B cell (primary cell): ENCODE measurements at regions not wholly inside any gene's neighbourhood (a gene's known extent, or its start where the extent isn't known, plus 50 kb on each side); places are given as distances from the start of the nearest gene placed in this dataset.

Experiments used
- ATAC-seq: fragments of 200-7000 bp; cut with Tn5 transposase; one replicate; pipeline ENCODE4 v1.10.0; 2021; ENCODE audit warnings: low read depth, mild to moderate bottlenecking, moderate number of reproducible peaks, moderate library complexity
- CTCF ChIA-PET: fragments of 350-600 bp; sonication (Branson Sonifier 250); formaldehyde crosslinking; loops from one replicate; lab custom pipeline; 2021; ENCODE audit warnings: antibody characterized with exemption, inconsistent platforms; lab: Charles Lee
- POLR2A ChIA-PET: fragments of 350-600 bp; sonication (Branson Sonifier 250); formaldehyde crosslinking; loops from one replicate; lab custom pipeline; 2021; ENCODE audit warnings: antibody characterized with exemption; lab: Charles Lee
- DNase-seq: peaks from one replicate; pipeline ENCODE4 v3.0.0; 2013
- H2AFZ ChIP-seq: 2 replicates; pipeline ENCODE4 v1.6.1; 2012; ENCODE audit warnings: mild to moderate bottlenecking, low read depth, low read length; ENCODE audit not compliant: insufficient read depth, poor library complexity, severe bottlenecking
- H3K27ac ChIP-seq, 2 donors: 1 replicate in 1 of 2; 2 replicates in 1 of 2; pipeline ENCODE4 v1.5.1; 2012 to 2013; ENCODE audit warnings: low read length in 2 of 2, mild to moderate bottlenecking in 2 of 2, moderate library complexity in 1 of 2
- H3K27me3 ChIP-seq, 4 experiments: fragments of 200-600 bp in 1 of 4; sonication (generic) in 1 of 4; replicated peaks in 1 of 4; 1 replicate in 2 of 4; 2 replicates in 2 of 4; pipeline versions ENCODE4 v1.6.1 to v1.7.0; 2013 to 2016; ENCODE audit warnings: low read length in 3 of 4, mild to moderate bottlenecking in 2 of 4, mixed read lengths in 1 of 4, moderate library complexity in 1 of 4; ENCODE audit not compliant: insufficient read depth in 4 of 4, control insufficient read depth in 3 of 4; ENCODE audit errors: control extremely low read depth in 1 of 4
- H3K36me3 ChIP-seq, 2 experiments: replicated peaks in 1 of 2; 1 replicate in 1 of 2; 2 replicates in 1 of 2; pipeline versions ENCODE4 v1.6.1 to v1.7.1; 2013; ENCODE audit warnings: low read length in 1 of 2; ENCODE audit not compliant: insufficient read depth in 2 of 2, control insufficient read depth in 1 of 2; ENCODE audit errors: control extremely low read depth in 1 of 2, extremely low read depth in 1 of 2
- H3K4me1 ChIP-seq, 2 donors: fragments of 200-600 bp in 1 of 2; sonication (generic) in 1 of 2; 1 replicate in 1 of 2; 2 replicates in 1 of 2; pipeline versions ENCODE4 v1.5.1 to v1.6.1; 2013 to 2017; ENCODE audit warnings: low read length in 2 of 2; ENCODE audit not compliant: control insufficient read depth in 2 of 2, insufficient read depth in 2 of 2
- H3K4me2 ChIP-seq: replicated peaks from 2 replicates; pipeline ENCODE3; 2012; ENCODE audit warnings: mild to moderate bottlenecking, low read depth, low read length; ENCODE audit not compliant: poor library complexity, severe bottlenecking
- H3K4me3 ChIP-seq, 5 experiments: fragments of 200-600 bp in 1 of 5; sonication (generic) in 1 of 5; 1 replicate in 3 of 5; 2 replicates in 2 of 5; pipeline versions ENCODE4 v1.5.1 to v1.7.0; 2011 to 2016; ENCODE audit warnings: low read length in 4 of 5, mild to moderate bottlenecking in 4 of 5, low read depth in 2 of 5, control low read depth in 1 of 5, moderate library complexity in 1 of 5; ENCODE audit not compliant: insufficient read depth in 1 of 5; ENCODE audit errors: control extremely low read depth in 1 of 5, extremely low read depth in 1 of 5
- H3K79me2 ChIP-seq: fragments of 200-600 bp; sonication (generic); one replicate; pipeline ENCODE4 v1.6.0; 2016; ENCODE audit warnings: low read length; ENCODE audit not compliant: control insufficient read depth, insufficient read depth
- H3K9ac ChIP-seq: fragments of 200-600 bp; sonication (generic); 2 replicates; pipeline ENCODE4 v1.6.1; 2017; ENCODE audit warnings: mild to moderate bottlenecking, low read length, moderate library complexity
- H3K9me3 ChIP-seq, 3 donors: one replicate each; pipeline versions ENCODE4 v1.6.1 to v1.7.1; 2013; ENCODE audit warnings: low read length in 2 of 3; ENCODE audit not compliant: control insufficient read depth in 2 of 3, insufficient read depth in 1 of 3; ENCODE audit errors: control extremely low read depth in 1 of 3
- H4K20me1 ChIP-seq: 2 replicates; pipeline ENCODE4 v1.6.0; 2012; ENCODE audit warnings: mild to moderate bottlenecking, low read length; ENCODE audit not compliant: insufficient read depth, control insufficient read depth, poor library complexity, severe bottlenecking
- H3K27ac Mint-ChIP-seq: one replicate; pipeline ENCODE4 v1.8.0; 2021; ENCODE audit warnings: mixed read lengths
- H3K27me3 Mint-ChIP-seq: one replicate; pipeline ENCODE4 v1.8.0; 2021; ENCODE audit warnings: mixed read lengths
- H3K4me1 Mint-ChIP-seq: one replicate; pipeline ENCODE4 v1.8.0; 2021; ENCODE audit warnings: mixed read lengths
- H3K4me3 Mint-ChIP-seq: one replicate; pipeline ENCODE4 v1.8.0; 2021; ENCODE audit warnings: mixed read lengths
- H3K9me3 Mint-ChIP-seq: one replicate; pipeline ENCODE4 v1.8.0; 2022; ENCODE audit warnings: mixed read lengths; ENCODE audit not compliant: insufficient read depth
- EZH2 ChIP-seq: IDR thresholded peaks from 2 replicates; pipeline ENCODE4 v1.6.1; 2012; ENCODE audit warnings: borderline replicate concordance, low read depth, mild to moderate bottlenecking, moderate library complexity, low read length; ENCODE audit not compliant: insufficient read depth, poor library complexity, severe bottlenecking
- WGBS: methylation state at CpG from one replicate; pipeline ENCODE4 v1.1.5; 2013; ENCODE audit warnings: missing lambda C conversion rate; ENCODE audit not compliant: insufficient coverage; 5-methylcytosine and 5-hydroxymethylcytosine counted together
- intact Hi-C: fragments of 100-400 bp; cut with micrococcal nuclease; formaldehyde crosslinking; loops from one replicate; pipeline ENCODE4 v1.10.0; 2022
- TF ChIP-seq, protein P1 (sequence below): fragments of 200-600 bp; IDR thresholded peaks from one replicate; pipeline ENCODE4 v1.8.0; 2022; ENCODE audit warnings: antibody characterized with exemption, mild to moderate bottlenecking

DNA sequence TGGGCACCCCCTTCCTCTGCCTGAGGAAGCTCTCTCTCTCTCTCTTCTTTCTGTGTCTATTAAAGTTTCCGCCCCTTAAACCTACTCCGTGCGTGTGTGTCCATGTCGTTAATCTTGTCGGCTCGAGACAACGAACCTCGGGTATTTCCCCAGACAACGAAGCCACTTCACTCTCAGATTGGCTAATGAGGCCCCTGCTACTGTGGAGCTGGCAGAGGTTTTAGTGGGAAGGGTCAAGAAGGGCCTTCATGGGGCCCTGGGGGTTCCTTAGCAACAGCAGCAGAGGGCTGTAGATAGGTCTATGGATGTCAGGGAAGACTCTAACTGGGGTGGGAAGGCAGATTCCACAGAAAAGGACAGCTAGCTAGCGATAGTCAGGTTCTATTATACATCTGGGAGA is 239.8 kb upstream of the RAB4A start:
- Mint-ChIP-seq H3K4me1 (peaks cover 35% of the 10 kb centered on the region), H3K4me3 (no peak overlapping the region), H3K27me3 (peaks cover 31% of the 10 kb centered on the region), H3K9me3 (no peaks in the 10 kb centered on the region), H3K27ac (no peak overlapping the region)
- peaks cover 21 to 25% of the 10 kb centered on the region in 2 donors for H3K4me1 ChIP-seq
- no peak for TF ChIP-seq EZH2
- no peaks in the 10 kb centered on the region for H4K20me1 ChIP-seq
- H3K79me2 ChIP-seq: no peaks in the 10 kb centered on the region
- H3K27ac ChIP-seq: no peak overlapping the region
- no peak overlapping the region for H3K4me3 ChIP-seq
- no peak overlapping the region for H3K4me2 ChIP-seq
- intact Hi-C loops: no loop called here
- ChIA-PET POLR2A (no interaction called here), CTCF (no interaction called here)
- H3K9ac ChIP-seq: no peak overlapping the region
- no peak for ATAC-seq
- H3K9me3 ChIP-seq: no peaks in the 10 kb centered on the region
- H3K36me3 ChIP-seq: no peaks in the 10 kb centered on the region
- H3K27me3 ChIP-seq: peaks cover 0 to 8% (median 2%) of the 10 kb centered on the region in 4 experiments
- 47% methylated on average over 6 of the region's 10 CpGs for WGBS
- no peak overlapping the region for H2AFZ ChIP-seq
- no peak for DNase-seq

DNA sequence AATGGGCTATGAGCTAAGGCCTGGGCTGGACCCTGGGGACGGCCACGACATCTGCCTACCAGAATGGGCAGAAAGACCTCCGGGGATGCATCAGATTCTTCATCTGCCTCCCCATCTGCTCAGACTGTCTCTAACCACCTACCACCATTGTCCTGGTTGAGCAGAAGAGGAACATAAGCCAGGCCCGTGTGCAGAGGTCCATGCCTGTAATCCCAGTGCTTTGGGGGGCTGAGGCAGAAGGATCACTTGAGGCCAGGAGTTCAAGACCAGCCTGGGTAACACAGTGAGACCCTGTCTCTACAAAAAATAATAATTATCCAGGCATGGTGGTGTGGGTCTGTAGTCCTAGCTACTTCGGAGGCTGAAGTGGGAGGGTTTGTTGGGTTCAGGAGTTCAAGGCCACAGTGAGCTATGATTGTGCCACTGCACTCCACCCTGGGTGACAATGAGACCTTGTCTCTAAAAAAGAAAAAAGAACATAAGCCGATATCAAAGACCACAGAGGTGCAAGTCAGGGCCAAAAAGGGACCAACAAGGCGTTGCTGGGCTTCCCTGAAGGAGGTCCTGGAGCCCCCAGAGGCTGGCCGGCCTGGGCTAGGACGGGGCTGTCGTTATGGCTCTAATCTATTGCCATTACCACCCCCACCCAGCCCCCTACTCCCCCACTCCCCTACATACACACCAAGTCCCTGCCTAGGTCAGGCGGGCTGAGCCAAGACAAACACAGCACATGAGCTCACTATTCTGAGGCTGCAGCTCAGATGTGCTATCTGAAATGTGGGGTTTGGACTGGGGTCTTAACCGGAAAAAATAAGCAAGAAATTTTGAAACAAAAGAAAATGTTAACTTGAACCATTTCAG is 239.2 kb upstream of the RAB4A start:
- Histone ChIP-seq H3K4me3 (no peak overlapping the region), H3K36me3 (no peaks in the 10 kb centered on the region), H4K20me1 (no peaks in the 10 kb centered on the region), H2AFZ (no peak overlapping the region), H3K9me3 (no peaks in the 10 kb centered on the region), H3K27ac (no peak overlapping the region), H3K79me2 (no peaks in the 10 kb centered on the region), H3K4me2 (no peak overlapping the region), H3K4me1 (peaks cover 28 to 31% of the 10 kb centered on the region in 2 donors), H3K9ac (no peak overlapping the region), H3K27me3 (peaks cover 0 to 8% (median 2%) of the 10 kb centered on the region in 4 experiments)
- ATAC-seq: no peak
- ChIA-PET POLR2A (no interaction called here), CTCF (no interaction called here)
- no peaks in the 10 kb centered on the region for H3K9me3 Mint-ChIP-seq
- no peak overlapping the region for H3K4me3 Mint-ChIP-seq
- H3K27ac Mint-ChIP-seq: no peak overlapping the region
- peaks cover 31% of the 10 kb centered on the region for H3K27me3 Mint-ChIP-seq
- H3K4me1 Mint-ChIP-seq: peaks cover 41% of the 10 kb centered on the region
- WGBS: 93% methylated on average over 11 of the region's 12 CpGs
- TF ChIP-seq EZH2: no peak
- TF ChIP-seq, protein P1, sequence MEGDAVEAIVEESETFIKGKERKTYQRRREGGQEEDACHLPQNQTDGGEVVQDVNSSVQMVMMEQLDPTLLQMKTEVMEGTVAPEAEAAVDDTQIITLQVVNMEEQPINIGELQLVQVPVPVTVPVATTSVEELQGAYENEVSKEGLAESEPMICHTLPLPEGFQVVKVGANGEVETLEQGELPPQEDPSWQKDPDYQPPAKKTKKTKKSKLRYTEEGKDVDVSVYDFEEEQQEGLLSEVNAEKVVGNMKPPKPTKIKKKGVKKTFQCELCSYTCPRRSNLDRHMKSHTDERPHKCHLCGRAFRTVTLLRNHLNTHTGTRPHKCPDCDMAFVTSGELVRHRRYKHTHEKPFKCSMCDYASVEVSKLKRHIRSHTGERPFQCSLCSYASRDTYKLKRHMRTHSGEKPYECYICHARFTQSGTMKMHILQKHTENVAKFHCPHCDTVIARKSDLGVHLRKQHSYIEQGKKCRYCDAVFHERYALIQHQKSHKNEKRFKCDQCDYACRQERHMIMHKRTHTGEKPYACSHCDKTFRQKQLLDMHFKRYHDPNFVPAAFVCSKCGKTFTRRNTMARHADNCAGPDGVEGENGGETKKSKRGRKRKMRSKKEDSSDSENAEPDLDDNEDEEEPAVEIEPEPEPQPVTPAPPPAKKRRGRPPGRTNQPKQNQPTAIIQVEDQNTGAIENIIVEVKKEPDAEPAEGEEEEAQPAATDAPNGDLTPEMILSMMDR: no peak
- DNase-seq: no peak
- intact Hi-C loops: no loop called here
